ENCODE measurements at regions not wholly inside any gene's neighbourhood (a gene's known extent, or its start where the extent isn't known, plus 50 kb on each side); places are given as distances from the start of the nearest gene placed in this dataset.

DNA sequence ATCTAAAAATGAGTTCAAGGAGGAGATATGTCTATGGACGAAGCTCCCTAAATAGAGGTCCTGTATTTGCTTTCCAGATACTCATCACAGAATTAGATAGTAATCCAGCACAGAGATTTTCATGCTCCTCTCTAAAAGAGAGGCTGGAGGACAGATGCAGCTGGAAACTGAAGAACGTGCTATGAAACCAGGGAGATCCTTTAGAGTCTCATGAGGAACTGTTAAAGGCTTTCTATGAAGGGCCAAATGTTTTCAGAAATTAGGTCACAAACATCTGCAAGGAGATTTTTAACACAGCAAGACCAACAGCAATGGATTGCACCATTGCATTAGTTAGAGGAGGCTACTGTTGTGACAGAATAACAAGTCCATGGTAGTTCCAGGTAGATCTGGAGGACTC, 95.6 kb upstream of the ARHGAP20 start:
- TF ChIP-seq, protein P1, sequence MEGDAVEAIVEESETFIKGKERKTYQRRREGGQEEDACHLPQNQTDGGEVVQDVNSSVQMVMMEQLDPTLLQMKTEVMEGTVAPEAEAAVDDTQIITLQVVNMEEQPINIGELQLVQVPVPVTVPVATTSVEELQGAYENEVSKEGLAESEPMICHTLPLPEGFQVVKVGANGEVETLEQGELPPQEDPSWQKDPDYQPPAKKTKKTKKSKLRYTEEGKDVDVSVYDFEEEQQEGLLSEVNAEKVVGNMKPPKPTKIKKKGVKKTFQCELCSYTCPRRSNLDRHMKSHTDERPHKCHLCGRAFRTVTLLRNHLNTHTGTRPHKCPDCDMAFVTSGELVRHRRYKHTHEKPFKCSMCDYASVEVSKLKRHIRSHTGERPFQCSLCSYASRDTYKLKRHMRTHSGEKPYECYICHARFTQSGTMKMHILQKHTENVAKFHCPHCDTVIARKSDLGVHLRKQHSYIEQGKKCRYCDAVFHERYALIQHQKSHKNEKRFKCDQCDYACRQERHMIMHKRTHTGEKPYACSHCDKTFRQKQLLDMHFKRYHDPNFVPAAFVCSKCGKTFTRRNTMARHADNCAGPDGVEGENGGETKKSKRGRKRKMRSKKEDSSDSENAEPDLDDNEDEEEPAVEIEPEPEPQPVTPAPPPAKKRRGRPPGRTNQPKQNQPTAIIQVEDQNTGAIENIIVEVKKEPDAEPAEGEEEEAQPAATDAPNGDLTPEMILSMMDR (IDR thresholded peaks at IDR 0.05; ENCODE audit: unreplicated experiment) = no peak
- Mint-ChIP-seq H3K27ac (ENCODE audit: unreplicated experiment) (no peak overlapping the region), H3K27me3 (ENCODE audit: unreplicated experiment) (peaks cover 13% of the 10 kb centered on the region), H3K4me1 (ENCODE audit: low read depth, unreplicated experiment) (no peaks in the 10 kb centered on the region), H3K4me3 (ENCODE audit: low read depth, unreplicated experiment) (no peak overlapping the region), H3K36me3 (ENCODE audit: insufficient read depth, unreplicated experiment) (no peaks in the 10 kb centered on the region), H3K9me3 (ENCODE audit: low read depth, unreplicated experiment) (no peaks in the 10 kb centered on the region)
- no TSS peak for BruUV-seq (replicated peaks)
- intact Hi-C loops (cut with micrococcal nuclease; ENCODE audit: unreplicated experiment) = no loop called here
- CTCF ChIA-PET = interaction anchor here (0.5 kb wide), 1 partner anchor 224 kb away, joined by 4 read pairs; no protein-coding TSS in a partner anchor
- DNase-seq = no peak

DNA sequence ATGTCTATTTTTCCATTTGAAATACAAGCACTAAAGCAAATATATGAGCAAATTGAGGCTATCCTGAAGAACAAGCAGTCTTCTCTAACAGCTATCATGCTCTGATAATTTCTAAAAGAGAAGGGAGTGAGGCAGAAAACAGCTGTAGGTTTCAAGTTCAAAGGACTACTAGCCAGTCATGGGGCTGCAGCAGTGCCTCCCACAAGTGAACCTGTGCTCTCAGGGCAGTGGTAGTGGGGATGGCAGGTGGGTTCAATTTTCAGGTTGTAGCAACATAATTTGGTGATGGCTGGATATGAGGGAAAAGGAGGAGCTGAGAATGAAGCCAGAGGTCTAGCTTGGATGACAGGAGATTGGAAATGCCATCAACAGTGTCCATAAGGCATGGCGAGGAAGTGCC, 93.5 kb upstream of the ARHGAP20 start:
- Mint-ChIP-seq H3K4me1 (ENCODE audit: low read depth, unreplicated experiment) (no peaks in the 10 kb centered on the region), H3K27ac (ENCODE audit: unreplicated experiment) (no peak overlapping the region), H3K36me3 (ENCODE audit: insufficient read depth, unreplicated experiment) (no peaks in the 10 kb centered on the region), H3K4me3 (ENCODE audit: low read depth, unreplicated experiment) (no peak overlapping the region), H3K27me3 (ENCODE audit: unreplicated experiment) (peaks cover 13% of the 10 kb centered on the region), H3K9me3 (ENCODE audit: low read depth, unreplicated experiment) (no peaks in the 10 kb centered on the region)
- BruUV-seq (replicated peaks) = no TSS peak
- TF ChIP-seq, protein P1 (IDR thresholded peaks at IDR 0.05; ENCODE audit: unreplicated experiment) = no peak
- intact Hi-C loops (cut with micrococcal nuclease; ENCODE audit: unreplicated experiment) = no loop called here
- no peak for DNase-seq
- CTCF ChIA-PET = no interaction called here

DNA sequence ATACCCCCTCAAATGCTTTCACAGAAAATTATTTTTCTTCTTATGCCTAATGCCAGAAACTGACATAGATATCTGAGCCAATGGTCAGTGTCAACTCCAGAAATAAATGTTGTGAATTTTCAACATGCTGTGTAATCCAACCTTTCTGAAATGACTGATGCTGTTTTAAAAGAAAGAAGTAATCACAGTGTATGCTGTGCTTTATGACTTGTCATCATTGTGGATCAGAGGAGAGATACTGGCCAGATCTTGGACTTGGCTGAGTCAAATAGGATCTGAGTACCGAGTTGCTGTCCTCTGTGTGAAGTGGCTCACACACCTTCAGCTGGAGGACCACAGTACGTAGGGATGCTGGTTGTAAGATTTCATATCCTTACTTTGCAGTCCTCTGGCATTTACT, 89.9 kb upstream of the ARHGAP20 start:
- Mint-ChIP-seq H3K9me3 (ENCODE audit: low read depth, unreplicated experiment) (no peaks in the 10 kb centered on the region), H3K4me3 (ENCODE audit: low read depth, unreplicated experiment) (no peak overlapping the region)
- intact Hi-C loops (cut with micrococcal nuclease; ENCODE audit: unreplicated experiment) = no loop called here

DNA sequence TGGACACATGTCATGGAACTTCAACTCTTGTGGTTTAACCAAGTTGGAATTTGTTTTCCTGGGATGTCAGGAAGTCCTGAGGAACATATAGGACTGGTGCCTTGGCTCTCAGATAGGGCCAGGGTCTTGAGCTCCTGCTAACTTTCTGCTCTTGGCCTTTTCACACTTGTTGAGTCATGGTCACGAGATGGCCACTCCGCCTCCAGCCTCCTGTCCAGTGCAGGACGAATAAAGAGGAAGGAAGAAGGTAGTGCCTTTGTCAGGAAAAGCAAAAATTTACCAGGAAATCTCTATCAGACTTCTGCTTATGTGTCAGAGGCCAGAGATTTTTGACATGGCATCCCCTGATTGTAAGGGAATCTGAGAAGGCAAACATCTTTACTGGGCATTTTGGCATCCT, 89.1 kb upstream of the ARHGAP20 start:
- Mint-ChIP-seq H3K27me3 (ENCODE audit: unreplicated experiment) (no peaks in the 10 kb centered on the region), H3K9me3 (ENCODE audit: low read depth, unreplicated experiment) (no peaks in the 10 kb centered on the region), H3K27ac (ENCODE audit: unreplicated experiment) (no peak overlapping the region), H3K4me1 (ENCODE audit: low read depth, unreplicated experiment) (no peaks in the 10 kb centered on the region), H3K36me3 (ENCODE audit: insufficient read depth, unreplicated experiment) (no peaks in the 10 kb centered on the region), H3K4me3 (ENCODE audit: low read depth, unreplicated experiment) (no peak overlapping the region)
- TF ChIP-seq, protein P1 (IDR thresholded peaks at IDR 0.05; ENCODE audit: unreplicated experiment) = no peak
- intact Hi-C loops (cut with micrococcal nuclease; ENCODE audit: unreplicated experiment) = no loop called here
- DNase-seq = no peak
- no TSS peak for BruUV-seq (replicated peaks)
- CTCF ChIA-PET = no interaction called here

More for the DNA sequence above, 89.9 kb upstream of the ARHGAP20 start:
- BruUV-seq (replicated peaks) = no TSS peak
- DNase-seq = no peak
- Mint-ChIP-seq H3K27ac (ENCODE audit: unreplicated experiment) (no peak overlapping the region), H3K27me3 (ENCODE audit: unreplicated experiment) (no peaks in the 10 kb centered on the region), H3K36me3 (ENCODE audit: insufficient read depth, unreplicated experiment) (no peaks in the 10 kb centered on the region), H3K4me1 (ENCODE audit: low read depth, unreplicated experiment) (no peaks in the 10 kb centered on the region)
- TF ChIP-seq, protein P1 (IDR thresholded peaks at IDR 0.05; ENCODE audit: unreplicated experiment) = no peak
- CTCF ChIA-PET = no interaction called here

All from Calu3 (cell line).